SK-N-MC (cell line): ENCODE measurements at regions not wholly inside any gene's neighbourhood (a gene's known extent, or its start where the extent isn't known, plus 50 kb on each side); places are given as distances from the start of the nearest gene placed in this dataset.

Source experiments
- DNase-seq: peaks from one replicate; pipeline ENCODE4 v3.0.0-alpha.2; 2011; ENCODE audit warnings: low read depth, low spot score
- H3K27ac ChIP-seq: fragments of 200-600 bp; sonication (generic); 2 replicates; pipeline ENCODE4 v1.5.1; 2016; ENCODE audit warnings: mixed run types
- H3K36me3 ChIP-seq: fragments of 200-600 bp; sonication (generic); 2 replicates; pipeline ENCODE4 v1.6.1; 2017; ENCODE audit warnings: antibody characterized with exemption, low read length, mixed read lengths; ENCODE audit not compliant: insufficient read depth
- H3K4me3 ChIP-seq: fragments of 200-600 bp; sonication (generic); 2 replicates; pipeline ENCODE4 v1.5.1; 2016
- H3K9ac ChIP-seq: fragments of 200-600 bp; sonication (generic); 2 replicates; pipeline ENCODE4 v1.8.0; 2017; ENCODE audit warnings: mixed run types, mixed read lengths; ENCODE audit not compliant: insufficient read length
- H3K9me3 ChIP-seq: fragments of 200-600 bp; sonication (generic); 2 replicates; pipeline ENCODE4 v1.6.1; 2017; ENCODE audit warnings: low read depth, mild to moderate bottlenecking, antibody characterized with exemption, low read length, moderate library complexity, mixed read lengths
- EZH2 ChIP-seq: fragments of 200-600 bp; sonication (generic); IDR thresholded peaks from one replicate; pipeline ENCODE4 v1.6.1; 2017; ENCODE audit warnings: antibody characterized with exemption
- FOXP2 ChIP-seq: optimal IDR thresholded peaks from 2 replicates; pipeline ENCODE3; 2011; ENCODE audit warnings: mild to moderate bottlenecking, moderate library complexity; ENCODE audit not compliant: insufficient read depth; ENCODE audit errors: extremely low read length, control extremely low read depth
- POLR2AphosphoS5 ChIP-seq: IDR thresholded peaks from 2 replicates; pipeline ENCODE4 v1.6.1; 2012; ENCODE audit warnings: mild to moderate bottlenecking, low read depth, low read length, borderline replicate concordance

- TF ChIP-seq POLR2AphosphoS5, result no peak
- no peak for TF ChIP-seq EZH2
- no peak for TF ChIP-seq FOXP2
- Histone ChIP-seq H3K36me3 (no peaks in the 10 kb centered on the region), H3K9ac (no peak overlapping the region), H3K9me3 (no peaks in the 10 kb centered on the region), H3K4me3 (no peak overlapping the region), H3K27ac (no peak overlapping the region)
- DNase-seq, result no peak
Observed at GRCh38 chr6:89028774-89029173, 51.8 kb upstream of the PNRC1 start.

- Histone ChIP-seq H3K4me3 (no peak overlapping the region), H3K27ac (no peak overlapping the region), H3K9me3 (no peaks in the 10 kb centered on the region), H3K36me3 (no peaks in the 10 kb centered on the region), H3K9ac (no peak overlapping the region)
- no peak for DNase-seq
- TF ChIP-seq FOXP2 (no peak), POLR2AphosphoS5 (no peak), EZH2 (no peak)
Observed at GRCh38 chr6:89027756-89028155, 52.8 kb upstream of the PNRC1 start.

GRCh38 chr6:89026151-89026550, 54.4 kb upstream of the PNRC1 start:
- no peak for DNase-seq
- Histone ChIP-seq H3K4me3 (no peak overlapping the region), H3K27ac (no peak overlapping the region), H3K36me3 (no peaks in the 10 kb centered on the region), H3K9me3 (no peaks in the 10 kb centered on the region), H3K9ac (no peak overlapping the region)
- TF ChIP-seq EZH2 (no peak), POLR2AphosphoS5 (no peak), FOXP2 (no peak)

GRCh38 chr6:89025633-89026032, 54.9 kb upstream of the PNRC1 start:
- no peaks in the 10 kb centered on the region for H3K9me3 ChIP-seq
- no peak overlapping the region for H3K4me3 ChIP-seq
- H3K36me3 ChIP-seq, result no peaks in the 10 kb centered on the region
- H3K9ac ChIP-seq, result no peak overlapping the region
- DNase-seq, result no peak
- TF ChIP-seq POLR2AphosphoS5 (no peak), EZH2 (no peak), FOXP2 (no peak)
- no peak overlapping the region for H3K27ac ChIP-seq

GRCh38 chr6:89024456-89024855, 56.1 kb upstream of the PNRC1 start:
- TF ChIP-seq POLR2AphosphoS5 (no peak), FOXP2 (no peak), EZH2 (no peak)
- no peak overlapping the region for H3K4me3 ChIP-seq
- H3K27ac ChIP-seq, result no peak overlapping the region
- H3K9me3 ChIP-seq, result no peaks in the 10 kb centered on the region
- H3K9ac ChIP-seq, result no peak overlapping the region
- H3K36me3 ChIP-seq, result no peaks in the 10 kb centered on the region
- no peak for DNase-seq

GRCh38 chr6:89023591-89024441, 56.7 kb upstream of the PNRC1 start:
- TF ChIP-seq EZH2 (no peak), POLR2AphosphoS5 (no peak), FOXP2 (no peak)
- Histone ChIP-seq H3K4me3 (no peak overlapping the region), H3K27ac (no peak overlapping the region), H3K9ac (no peak overlapping the region), H3K9me3 (no peaks in the 10 kb centered on the region), H3K36me3 (no peaks in the 10 kb centered on the region)
- no peak for DNase-seq

- DNase-seq, result no peak
- H3K4me3 ChIP-seq, result peak overlapping the region; percentile 4; the same call in 1 of the 2 replicates
- peak overlapping the region; percentile 42; the same call in 1 of the 2 replicates for H3K27ac ChIP-seq
- no peaks in the 10 kb centered on the region for H3K9me3 ChIP-seq
- no peak for TF ChIP-seq POLR2AphosphoS5
- TF ChIP-seq EZH2, result no peak
- no peak for TF ChIP-seq FOXP2
- H3K36me3 ChIP-seq, result no peaks in the 10 kb centered on the region
- H3K9ac ChIP-seq, result peak overlapping the region; percentile 2
Observed at GRCh38 chr6:89022798-89023197, 57.8 kb upstream of the PNRC1 start.

- DNase-seq, result no peak
- no peak overlapping the region for H3K4me3 ChIP-seq
- no peak overlapping the region for H3K9ac ChIP-seq
- H3K9me3 ChIP-seq, result no peaks in the 10 kb centered on the region
- TF ChIP-seq FOXP2 (no peak), EZH2 (no peak), POLR2AphosphoS5 (no peak)
- no peak overlapping the region for H3K27ac ChIP-seq
- no peaks in the 10 kb centered on the region for H3K36me3 ChIP-seq
Observed at GRCh38 chr6:89021629-89022028, 58.2 kb upstream of the RNGTT start.

- H3K4me3 ChIP-seq, result no peak overlapping the region
- DNase-seq, result no peak
- no peaks in the 10 kb centered on the region for H3K9me3 ChIP-seq
- H3K36me3 ChIP-seq, result no peaks in the 10 kb centered on the region
- no peak for TF ChIP-seq FOXP2
- H3K27ac ChIP-seq, result no peak overlapping the region
- no peak overlapping the region for H3K9ac ChIP-seq
Observed at GRCh38 chr6:89015971-89016370, 52.6 kb upstream of the RNGTT start.
